GM18520 (cell line): ENCODE measurements at regions not wholly inside any gene's neighbourhood (a gene's known extent, or its start where the extent isn't known, plus 50 kb on each side); places are given as distances from the start of the nearest gene placed in this dataset.
A peak's percentile ranks its signal among the peaks of the same experiment; 100 is the strongest.
"Not testable (repeated sequence)": the region's sequence is repeated elsewhere in the genome, so short reads cannot be mapped to it uniquely, and the experiment has no call there.

Experiments used
- ATAC-seq: cut with Tn5 transposase; IDR thresholded peaks from one replicate; pipeline ENCODE4 v1.9.1; 2021; ENCODE audit not compliant: unreplicated experiment

DNA sequence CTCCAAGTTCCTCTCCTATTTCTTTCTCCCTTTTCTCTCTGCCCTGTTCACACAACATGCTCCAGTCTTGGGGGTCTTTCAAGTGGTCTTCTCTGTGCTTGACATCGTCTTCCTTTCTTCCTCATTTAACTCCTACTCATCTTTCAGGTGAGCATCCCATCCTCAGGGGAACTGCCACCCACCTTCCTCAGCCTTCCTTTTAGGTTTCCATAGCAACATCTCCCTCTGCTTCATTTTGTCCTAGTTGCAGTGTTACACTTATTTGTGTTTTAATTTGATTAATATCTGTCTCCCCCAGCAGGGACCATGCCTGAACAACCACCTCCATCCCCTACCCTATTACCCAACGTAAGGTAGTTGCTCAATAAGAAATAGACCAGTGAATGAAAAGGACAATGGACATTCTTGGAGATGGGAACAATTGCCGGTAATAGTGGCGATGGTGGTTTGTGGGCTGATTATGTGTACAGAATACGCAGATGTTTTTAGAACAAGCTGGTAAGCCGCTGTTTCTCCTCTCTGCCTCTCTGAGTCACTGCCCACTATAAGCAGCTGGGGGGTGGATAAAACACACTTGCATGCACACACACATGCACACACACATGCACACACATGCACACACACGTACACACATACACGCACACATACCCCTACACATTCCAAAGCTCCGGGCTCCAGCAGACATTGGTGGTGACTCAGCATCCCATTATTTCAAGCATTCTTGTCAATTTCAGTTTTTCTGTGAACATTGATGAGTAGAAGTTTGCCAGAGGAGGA lies 251.6 kb downstream of the GATA3 start:
- no peak for ATAC-seq

DNA sequence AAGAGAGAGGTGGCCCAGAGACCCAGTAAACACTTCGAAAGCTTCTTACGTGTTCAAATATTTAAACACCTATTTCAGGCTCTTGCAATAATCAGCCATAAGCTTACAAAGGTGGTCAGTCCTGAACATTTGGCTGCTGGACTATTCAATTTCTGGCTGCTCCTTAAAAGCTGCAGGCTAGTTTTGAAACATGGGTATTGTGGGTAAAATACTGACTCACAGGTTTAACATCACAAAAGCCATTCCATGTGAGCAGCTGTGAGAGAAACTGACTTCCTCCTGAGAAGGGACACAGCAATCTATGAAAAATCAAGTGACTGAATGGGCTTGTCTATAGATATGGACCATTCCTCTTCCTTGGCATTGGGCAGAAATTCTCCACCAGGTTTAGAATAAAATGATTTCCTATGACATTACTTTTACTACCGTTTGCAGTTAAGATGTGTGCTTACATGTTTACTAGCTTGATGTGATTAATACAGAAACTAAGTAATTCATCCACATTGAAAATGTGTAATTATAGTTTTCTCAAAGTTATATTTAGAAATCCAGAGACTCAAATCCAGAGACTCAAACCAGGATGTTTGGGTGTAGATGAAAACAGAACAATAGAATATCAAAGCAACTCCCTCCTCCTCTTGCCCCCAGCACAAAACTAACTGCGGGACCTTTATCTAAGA lies 252.3 kb downstream of the GATA3 start:
- no peak for ATAC-seq

DNA sequence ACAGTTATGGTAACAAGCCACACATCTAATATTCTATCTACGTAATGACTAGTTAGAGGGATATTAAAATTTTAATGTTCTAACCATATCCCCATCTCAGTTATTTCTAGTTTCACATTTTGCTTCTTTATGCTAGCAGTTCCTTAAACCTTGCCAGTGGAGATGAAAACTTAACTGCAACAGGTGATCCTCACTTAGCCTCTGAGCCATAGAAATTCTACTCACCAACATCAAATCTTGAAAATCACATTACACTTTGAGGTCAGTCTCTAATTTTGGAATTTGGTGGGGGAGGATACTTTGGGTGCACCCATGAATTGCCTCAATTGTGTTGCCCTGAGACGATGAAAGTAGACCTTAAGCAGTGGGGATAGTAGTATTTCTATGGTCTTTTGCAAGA lies 256.4 kb downstream of the GATA3 start:
- ATAC-seq = no peak

DNA sequence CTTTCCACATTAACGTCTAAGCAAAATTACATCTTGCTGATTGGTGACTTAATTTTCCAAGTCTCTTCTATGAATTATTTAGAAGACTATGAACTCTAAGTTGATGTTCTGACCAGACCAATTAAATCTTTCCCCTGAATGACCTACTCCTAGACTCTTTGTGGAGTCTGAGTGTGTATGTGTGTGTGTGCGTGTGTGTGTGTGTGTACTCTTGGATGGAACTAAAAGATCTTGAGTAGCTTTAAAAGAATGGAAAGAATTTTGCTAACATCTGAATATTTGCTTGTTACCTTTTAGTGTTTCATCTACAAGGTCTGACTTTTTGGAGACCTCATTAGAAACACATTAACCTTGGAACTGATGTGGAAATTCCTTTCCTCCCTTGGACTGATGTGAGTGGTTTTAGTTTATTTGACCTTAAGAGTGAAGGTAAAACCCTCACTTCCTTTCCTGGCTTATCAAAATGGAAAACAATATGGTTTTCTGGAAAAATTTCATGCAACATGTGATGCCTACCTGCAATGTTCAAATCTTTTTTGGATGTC lies 257.1 kb downstream of the GATA3 start:
- no peak for ATAC-seq

DNA sequence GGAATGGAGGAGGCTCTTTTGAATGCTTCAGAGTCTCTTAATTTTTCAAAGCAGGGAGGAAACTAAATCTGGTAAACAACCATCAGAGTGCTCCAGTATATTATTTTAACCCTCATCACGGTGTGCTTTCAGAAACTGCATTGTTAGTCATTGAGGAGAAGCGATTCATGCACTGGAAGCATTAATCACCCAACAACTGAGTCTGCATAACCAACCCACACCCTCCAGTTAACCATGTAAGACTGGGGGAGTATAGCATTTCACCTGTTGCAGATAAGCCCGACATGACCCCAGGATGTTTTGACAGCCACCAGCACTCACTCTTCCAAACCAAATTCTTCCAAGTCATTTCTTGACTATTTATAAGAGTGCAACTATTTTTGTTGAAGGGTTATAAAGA lies 257.6 kb downstream of the GATA3 start:
- ATAC-seq = no peak

DNA sequence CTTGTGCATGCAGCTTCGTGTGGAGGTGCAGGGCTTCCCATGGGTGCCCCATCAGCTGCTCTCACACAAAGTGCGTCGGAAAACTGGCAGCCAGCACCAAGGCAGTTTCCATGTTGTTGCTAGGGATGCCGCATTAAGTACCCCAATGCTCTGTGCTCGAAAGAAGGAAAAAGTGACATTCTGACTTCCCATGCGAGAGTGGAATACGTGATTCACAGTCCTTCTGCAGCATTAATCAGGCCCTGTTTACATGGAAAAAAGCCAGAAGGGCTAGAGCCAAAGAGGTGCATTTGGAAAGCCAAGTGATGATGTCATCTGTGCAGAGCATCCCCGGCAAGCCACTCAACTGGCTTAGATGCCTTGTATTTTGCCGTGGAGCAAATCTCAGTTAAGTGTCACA lies 258.3 kb downstream of the GATA3 start:
- no peak for ATAC-seq

DNA sequence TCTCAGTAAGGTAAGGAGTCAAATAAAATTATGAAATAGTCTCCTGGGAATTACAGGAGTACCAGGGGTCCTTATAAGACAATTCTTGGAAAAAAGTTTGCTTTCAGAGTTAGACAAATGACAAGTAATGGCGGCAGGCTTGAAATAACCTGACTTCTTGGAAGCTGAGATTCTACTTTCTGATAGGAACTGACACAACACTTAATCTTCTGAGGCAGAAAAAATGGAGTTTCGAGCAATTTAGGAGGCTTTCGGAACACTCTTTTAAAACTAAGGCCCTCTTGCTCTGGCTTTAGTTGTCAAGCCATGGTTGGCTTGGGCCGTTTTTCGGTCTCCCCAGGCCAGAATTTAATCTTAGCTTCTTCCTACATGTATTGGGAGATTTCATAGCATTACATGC lies 260.0 kb downstream of the GATA3 start:
- ATAC-seq = no peak

DNA sequence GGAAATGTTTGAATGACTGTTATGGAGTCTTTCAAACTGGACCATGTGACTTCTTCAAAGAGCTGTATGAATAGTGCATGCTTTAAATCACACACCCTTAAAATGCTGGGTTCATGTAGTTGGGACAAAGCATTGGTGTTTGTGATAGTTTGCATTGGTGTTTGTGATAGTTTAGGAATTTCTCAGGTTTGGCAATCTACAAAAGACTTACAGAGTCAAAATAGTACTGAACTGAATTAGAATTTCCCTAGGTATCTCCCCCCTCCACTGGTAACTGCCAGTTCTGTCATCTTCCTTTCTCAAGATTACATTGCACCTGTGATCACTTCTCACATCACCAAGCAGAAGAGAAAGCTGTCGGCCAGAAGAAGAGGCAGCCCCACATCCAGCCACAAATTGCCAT lies 261.1 kb downstream of the GATA3 start:
- ATAC-seq = no peak

DNA sequence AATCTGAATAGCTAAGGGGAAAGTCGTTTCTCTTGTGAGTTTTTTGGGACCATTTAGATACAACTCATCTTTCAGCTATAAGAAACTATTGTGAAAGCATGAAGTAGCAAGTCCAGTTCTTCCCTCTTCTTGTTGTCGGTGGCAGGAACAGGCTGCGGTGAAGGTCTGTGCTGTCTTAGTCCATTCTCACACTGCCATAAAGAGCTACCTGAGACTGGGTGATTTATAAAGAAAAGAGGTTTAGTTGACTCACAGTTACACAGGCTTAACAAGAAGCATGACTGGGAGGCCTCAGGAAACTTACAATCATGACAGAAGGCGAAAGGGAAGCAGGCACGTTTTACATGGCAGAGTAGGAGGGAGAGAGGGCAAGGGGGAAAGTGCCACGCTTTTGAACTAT lies 261.8 kb downstream of the GATA3 start:
- no peak for ATAC-seq

DNA sequence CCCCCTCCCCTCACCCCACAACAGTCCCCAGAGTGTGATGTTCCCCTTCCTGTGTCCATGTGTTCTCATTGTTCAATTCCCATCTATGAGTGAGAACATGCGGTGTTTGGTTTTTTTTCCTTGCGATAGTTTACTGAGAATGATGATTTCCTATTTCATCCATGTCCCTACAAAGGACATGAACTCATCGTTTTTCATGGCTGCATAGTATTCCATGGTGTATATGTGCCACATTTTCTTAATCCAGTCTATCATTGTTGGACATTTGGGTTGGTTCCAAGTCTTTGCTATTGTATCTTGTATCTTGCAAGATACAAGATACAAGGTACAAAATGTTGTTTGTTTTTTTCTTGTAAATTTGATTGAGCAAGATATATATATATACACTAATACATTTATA lies 263.9 kb downstream of the GATA3 start:
- ATAC-seq = not testable (repeated sequence)

DNA sequence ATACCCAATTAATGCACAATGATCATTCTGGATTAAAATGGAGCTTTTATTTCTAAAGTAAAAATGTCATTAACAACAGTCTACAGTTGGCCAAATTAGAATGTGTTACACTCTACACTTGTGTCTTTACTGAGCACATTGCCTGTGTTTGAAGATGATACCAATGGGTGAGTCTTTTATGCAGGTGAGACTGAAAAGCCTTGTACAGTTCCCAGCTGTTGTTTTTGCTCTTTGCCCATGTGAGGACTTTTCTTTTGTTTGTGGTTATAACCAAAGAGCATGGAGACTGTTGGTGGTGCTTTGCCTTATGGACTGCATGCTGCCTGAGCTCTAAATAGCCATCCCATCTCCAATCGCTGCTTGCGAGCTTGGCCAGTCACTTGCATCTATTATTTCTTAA lies 264.5 kb downstream of the GATA3 start:
- ATAC-seq = no peak

DNA sequence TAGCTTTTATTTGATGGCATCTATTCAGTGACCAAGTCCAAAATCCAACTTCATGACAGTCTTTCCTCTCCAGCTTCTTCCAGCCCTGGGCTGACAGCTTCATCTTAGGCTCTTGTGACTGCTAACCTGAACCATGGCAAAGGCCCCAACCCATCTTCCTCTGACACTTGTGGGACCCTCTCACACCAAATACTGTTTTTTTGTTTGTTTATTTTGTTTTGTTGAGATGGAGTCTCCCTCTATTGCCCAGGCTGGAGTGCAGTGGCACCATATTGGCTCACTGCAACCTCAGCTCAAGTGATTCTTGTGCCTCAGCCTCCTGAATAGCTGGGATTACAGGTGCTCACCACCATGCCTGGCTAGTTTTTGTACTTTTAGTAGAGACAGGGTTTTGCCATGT lies 265.2 kb downstream of the GATA3 start:
- no peak for ATAC-seq

DNA sequence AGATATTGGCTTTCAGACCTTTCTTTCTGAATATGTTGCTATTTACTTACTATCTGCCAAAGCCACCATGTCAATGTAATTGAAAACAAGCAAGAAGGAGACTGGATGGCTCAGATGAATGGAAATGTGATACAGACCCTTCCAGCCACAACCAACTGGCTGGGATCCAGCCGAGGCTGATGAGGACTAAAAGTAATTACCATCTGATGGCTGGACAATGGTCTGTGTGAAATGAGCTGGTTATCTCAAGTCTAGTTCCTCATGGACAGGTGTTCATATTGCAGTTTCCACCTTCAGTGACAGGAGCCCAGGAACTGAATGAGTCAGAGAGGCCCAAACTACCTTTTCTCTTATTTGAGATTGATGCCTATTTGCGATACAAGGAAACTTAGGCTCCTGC lies 267.5 kb downstream of the GATA3 start:
- no peak for ATAC-seq

DNA sequence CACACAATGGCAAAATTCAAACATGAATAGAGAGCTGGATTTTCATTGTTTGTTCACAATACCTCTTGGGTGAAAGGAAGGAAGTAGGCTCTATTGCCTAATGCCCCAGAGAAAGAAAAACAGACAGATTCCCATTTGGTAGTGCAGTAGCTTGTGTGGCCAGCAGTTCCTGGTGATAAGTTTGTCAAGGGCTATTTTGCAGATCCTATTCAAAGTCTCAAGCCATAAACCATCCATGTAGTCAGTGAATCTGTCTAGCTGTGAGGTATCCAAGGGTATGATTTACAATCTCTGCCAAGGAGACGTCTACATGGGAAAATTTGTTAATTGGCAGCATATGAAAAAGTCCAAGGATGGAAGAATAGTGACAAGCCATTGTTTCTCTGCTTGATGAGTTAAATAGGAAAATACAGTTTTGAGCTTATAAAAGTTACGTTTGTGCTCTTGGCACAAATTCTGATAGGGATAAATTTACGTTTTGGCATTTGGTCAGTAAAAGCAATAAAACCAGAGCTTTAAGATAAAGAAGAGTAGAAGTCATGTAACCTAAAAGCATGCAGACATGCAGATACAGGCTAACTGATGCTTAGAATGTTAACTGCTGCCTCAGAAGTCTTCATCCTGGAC lies 269.1 kb downstream of the GATA3 start:
- no peak for ATAC-seq

DNA sequence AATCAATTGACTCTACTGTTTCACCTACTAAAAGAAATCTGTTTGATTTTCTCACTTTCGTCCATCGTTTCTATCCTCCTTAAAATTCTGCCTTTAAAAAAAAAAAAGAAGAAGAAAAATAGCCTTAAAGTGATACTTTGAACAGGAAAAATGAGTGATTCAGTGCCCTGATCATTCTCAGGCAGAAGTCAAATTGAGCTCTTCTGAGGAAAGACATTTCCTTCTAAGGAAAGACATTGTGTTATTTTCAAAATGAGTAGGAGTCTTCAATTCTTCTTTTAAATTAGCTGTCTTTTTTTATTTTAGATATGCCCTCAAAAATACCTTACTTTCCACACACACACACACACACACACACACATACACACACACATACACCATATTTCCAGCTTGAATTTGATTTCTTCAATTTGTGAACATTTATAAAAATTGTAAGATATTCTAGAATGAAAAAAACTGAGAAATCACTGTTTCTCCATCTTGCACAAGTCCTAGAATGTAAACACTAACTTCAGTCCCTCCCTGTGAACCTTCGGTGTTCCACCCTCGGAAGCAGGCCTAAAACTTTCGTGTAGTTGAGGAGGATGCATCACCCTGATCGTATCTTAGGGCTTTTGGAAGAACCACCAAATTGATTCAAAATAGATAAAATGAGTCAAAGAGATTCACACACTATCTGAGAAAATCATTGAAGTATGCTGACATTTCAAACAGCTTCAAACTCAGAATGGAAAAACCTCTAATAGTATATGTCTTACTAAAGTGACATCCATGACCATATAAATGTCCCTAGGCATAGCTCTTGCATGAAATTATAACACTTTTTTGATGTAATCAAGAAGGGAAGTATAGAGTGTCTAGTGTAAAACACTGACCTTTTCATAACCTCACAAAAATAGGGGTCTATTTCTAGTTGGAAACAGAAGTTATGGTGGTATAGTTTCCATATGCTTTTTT lies 270.8 kb downstream of the GATA3 start:
- ATAC-seq = no peak

DNA sequence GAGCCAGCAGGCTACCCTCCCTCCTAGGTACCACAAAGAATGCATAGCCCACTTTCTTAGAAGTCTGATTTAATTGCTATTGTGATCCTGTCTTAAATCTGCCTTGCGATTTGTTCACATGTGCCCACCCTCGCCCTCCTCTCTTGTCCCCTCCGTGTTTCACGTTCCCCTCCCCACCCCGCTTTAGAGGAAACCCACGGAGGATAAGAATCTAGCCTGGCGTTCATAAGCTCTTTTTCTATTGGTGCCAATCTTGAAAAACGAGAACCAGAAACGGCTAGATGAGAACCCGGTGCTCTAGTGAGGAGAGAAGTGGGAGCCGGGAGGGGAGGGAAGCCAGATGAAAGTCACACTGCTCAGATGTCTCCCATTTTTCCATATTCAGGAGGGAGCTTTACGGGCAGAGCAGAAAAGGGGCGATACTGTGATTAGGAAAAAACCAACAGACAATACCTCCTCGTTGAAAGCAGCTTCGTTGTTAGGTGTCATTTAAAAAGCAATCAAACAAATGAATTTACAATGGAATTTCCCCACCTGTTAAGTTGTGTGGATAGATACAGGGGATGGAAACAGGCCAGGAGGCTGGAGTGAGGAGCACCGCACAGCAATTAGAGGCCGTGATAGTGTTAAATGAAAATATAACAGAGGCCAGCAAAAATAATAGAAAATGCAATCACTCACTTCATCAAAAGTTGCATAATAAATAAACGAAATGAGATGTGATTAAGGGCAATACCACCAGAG lies 272.1 kb downstream of the GATA3 start:
- ATAC-seq = no peak

DNA sequence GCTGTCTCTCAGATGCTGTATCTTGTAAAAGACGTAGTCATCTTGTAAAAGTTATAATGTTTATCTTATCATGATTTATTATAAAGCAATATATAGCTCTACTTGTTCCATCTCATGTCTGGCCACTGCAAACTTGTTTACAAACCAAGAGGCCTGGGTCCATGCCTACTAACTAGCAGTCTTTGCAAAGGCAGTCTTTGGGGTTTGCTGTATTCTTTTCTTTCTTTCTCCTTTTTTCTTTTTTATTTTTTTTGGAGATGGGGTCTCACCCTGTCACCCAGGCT lies 272.6 kb downstream of the GATA3 start:
- no peak for ATAC-seq

DNA sequence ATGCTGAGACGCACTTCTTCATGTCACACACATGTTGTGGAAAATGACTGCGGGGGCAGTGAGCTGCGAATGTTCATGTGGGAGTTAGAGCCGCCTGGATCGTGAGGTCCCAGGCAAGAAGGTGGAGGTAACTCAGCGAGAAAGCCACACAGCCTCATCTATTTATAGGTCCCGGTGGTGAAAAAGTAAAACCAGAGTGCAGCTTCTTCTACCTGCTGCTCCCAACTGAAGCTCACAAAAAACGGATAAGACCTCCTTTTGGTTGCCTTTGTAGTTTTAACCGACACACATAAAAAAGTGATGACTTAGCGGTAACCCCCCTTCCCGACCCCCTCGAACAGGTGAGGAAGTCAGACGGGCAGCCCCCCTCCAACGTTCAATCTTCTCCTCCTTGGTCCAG lies 276.9 kb downstream of the GATA3 start:
- no peak for ATAC-seq

DNA sequence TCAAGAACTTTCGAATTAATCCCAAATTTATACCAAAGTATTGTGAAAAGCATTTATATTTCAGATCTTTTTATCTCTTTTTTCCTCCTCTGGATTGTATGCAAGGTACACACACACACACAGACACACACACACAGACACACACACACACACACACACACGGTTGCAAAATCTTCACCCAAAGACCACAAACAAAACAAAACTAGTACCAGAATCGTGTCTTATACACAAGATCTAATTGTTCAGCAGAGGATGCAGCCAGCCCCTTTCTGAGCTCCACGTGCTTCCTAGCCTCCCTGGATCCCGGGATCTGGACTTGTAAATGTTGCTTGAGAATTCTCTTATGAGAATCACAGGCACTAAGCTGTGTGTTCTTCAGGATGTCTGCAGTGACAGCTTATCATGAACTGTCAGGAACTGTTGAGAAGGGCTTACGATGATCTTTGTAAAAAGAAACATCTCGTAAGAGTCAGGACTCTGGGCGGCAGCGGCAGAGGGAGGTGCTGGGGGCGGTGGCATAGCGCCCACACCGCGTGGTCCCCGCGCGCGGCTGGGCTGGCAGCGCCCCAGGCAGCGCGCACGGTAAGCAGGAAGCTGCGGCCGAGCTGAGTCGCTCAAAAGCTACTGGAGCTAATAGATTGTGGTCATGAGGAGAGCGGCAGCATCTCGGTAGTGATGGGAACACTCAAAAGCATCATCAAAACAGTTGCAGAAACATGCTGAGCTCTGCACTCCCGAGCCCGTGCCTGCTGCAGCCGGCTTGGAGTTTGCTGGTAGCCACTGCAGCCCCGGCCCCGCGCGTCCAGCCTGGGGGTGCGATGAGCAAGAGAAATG lies 277.6 kb downstream of the GATA3 start:
- ATAC-seq = peak; percentile 77

DNA sequence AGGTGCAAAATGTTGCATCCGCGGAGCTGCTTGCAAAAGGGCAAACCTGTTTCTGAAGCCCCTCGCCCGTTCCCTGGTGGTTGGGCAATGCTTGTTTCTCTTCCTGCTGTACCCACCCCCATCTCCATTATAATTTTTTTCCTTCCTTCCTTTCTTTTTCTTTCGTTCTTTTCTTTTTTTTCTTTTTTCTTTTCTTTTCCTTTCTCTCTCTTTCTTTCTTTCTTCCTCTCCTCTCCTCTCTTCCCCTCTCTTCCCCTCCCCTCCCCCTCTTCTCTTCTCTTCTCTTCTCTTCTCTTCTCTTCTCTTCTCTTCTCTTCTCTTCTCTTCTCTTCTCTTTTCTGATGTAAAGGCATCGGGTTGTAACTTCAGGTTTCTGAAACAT lies 278.2 kb downstream of the GATA3 start:
- ATAC-seq = no peak
